ENCODE measurements at regions not wholly inside any gene's neighbourhood (a gene's known extent, or its start where the extent isn't known, plus 50 kb on each side); places are given as distances from the start of the nearest gene placed in this dataset.

DNA sequence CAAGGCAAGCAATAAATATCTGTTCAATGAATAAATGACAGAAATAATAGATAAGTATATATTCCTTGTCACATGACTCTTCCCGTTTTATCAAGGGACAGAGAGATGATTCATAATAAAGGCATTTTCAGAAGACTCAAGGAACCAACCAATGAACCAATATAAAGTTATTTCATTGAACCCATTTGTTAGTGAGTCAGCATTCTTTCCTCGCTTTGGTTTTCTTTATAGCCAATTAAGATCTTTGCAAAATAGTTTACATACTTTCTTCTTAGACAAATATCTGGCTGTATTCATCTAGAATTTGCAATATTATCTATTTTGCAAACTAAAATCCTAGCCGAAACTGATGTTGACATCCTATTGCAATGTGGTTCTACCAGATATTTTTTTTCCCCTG lies 269.4 kb downstream of the IL15 start:
- no peak overlapping the region for H3K4ac ChIP-seq (ENCODE audit: low read depth, low read length)
- peaks cover 3% of the 10 kb centered on the region for H3K4me1 ChIP-seq (ENCODE audit: control insufficient read depth, insufficient read depth, low read length)
- H3K9me1 ChIP-seq (ENCODE audit: insufficient read depth, low read length), result no peaks in the 10 kb centered on the region
- no peak overlapping the region for H2AFZ ChIP-seq (replicated peaks; ENCODE audit: low read length, poor library complexity)
- no peaks in the 10 kb centered on the region for H3K9me3 ChIP-seq (ENCODE audit: control insufficient read depth, insufficient read depth, low read length)
- H2BK5ac ChIP-seq (ENCODE audit: low read depth, low read length, poor library complexity, severe bottlenecking), result peak overlapping the region; percentile 48
- no peak overlapping the region for H2BK15ac ChIP-seq (ENCODE audit: low read depth, low read length)
- CTCF ChIA-PET, result no interaction called here
- ATAC-seq (ENCODE audit: low read depth), result peak; percentile 92
- no peaks in the 10 kb centered on the region for H4K20me1 ChIP-seq (ENCODE audit: insufficient read depth, low read length)
- no peak overlapping the region for H2AK9ac ChIP-seq (replicated peaks; ENCODE audit: low read depth, low read length, poor library complexity)
- no TSS peak for BruUV-seq (replicated peaks)
- H3K18ac ChIP-seq (ENCODE audit: low read depth, low read length), result no peak overlapping the region
- WGBS, 2 experiments (ENCODE audit: extremely low coverage in 2 of 2, insufficient read length in 1 of 2), result no CpG with 5 or more reads among the region's 3 CpGs
- POLR2A ChIA-PET (ENCODE audit: unreplicated experiment), result no interaction called here
- no peak overlapping the region for H4K5ac ChIP-seq (ENCODE audit: low read depth, low read length)
- no peak overlapping the region for H3K9ac ChIP-seq (ENCODE audit: low read depth, low read length)
- TF ChIP-seq SMC3 (IDR thresholded peaks at IDR 0.05; ENCODE audit: low read depth, low read length), result no peak
- TF ChIP-seq, protein P1, sequence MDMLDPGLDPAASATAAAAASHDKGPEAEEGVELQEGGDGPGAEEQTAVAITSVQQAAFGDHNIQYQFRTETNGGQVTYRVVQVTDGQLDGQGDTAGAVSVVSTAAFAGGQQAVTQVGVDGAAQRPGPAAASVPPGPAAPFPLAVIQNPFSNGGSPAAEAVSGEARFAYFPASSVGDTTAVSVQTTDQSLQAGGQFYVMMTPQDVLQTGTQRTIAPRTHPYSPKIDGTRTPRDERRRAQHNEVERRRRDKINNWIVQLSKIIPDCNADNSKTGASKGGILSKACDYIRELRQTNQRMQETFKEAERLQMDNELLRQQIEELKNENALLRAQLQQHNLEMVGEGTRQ (IDR thresholded peaks at IDR 0.05; ENCODE audit: low read depth, low read length), result no peak; the same call in 1 of the 2 replicates
- TF ChIP-seq MXI1 (IDR thresholded peaks at IDR 0.05; ENCODE audit: borderline replicate concordance, low read depth, low read length), result no peak
- peak; percentile 72 for TF ChIP-seq NFE2L2 (IDR thresholded peaks at IDR 0.05; ENCODE audit: low read depth, low read length)
- TF ChIP-seq POLR2A (IDR thresholded peaks at IDR 0.05; ENCODE audit: low read depth, low read length), result no peak
- no peak for TF ChIP-seq MAZ (IDR thresholded peaks at IDR 0.05; ENCODE audit: borderline replicate concordance, low read depth, low read length)
- TF ChIP-seq, protein P2, sequence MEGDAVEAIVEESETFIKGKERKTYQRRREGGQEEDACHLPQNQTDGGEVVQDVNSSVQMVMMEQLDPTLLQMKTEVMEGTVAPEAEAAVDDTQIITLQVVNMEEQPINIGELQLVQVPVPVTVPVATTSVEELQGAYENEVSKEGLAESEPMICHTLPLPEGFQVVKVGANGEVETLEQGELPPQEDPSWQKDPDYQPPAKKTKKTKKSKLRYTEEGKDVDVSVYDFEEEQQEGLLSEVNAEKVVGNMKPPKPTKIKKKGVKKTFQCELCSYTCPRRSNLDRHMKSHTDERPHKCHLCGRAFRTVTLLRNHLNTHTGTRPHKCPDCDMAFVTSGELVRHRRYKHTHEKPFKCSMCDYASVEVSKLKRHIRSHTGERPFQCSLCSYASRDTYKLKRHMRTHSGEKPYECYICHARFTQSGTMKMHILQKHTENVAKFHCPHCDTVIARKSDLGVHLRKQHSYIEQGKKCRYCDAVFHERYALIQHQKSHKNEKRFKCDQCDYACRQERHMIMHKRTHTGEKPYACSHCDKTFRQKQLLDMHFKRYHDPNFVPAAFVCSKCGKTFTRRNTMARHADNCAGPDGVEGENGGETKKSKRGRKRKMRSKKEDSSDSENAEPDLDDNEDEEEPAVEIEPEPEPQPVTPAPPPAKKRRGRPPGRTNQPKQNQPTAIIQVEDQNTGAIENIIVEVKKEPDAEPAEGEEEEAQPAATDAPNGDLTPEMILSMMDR (conservative IDR thresholded peaks at IDR 0.05; ENCODE audit: low read depth, low read length), result no peak
- no peak for TF ChIP-seq BHLHE40 (IDR thresholded peaks at IDR 0.05; ENCODE audit: low read depth, low read length)
- TF ChIP-seq CEBPB (IDR thresholded peaks at IDR 0.05; ENCODE audit: low read depth, low read length), result no peak
- no peak for TF ChIP-seq RCOR1 (IDR thresholded peaks at IDR 0.05; ENCODE audit: insufficient replicate concordance, low read length)
- peak; percentile 79 for TF ChIP-seq MAFK (IDR thresholded peaks at IDR 0.05; ENCODE audit: low read depth, low read length)
- no peak for TF ChIP-seq RFX5 (IDR thresholded peaks at IDR 0.05; ENCODE audit: low read depth, low read length)
- TF ChIP-seq FOS (IDR thresholded peaks at IDR 0.05; ENCODE audit: low read depth, low read length), result no peak
- TF ChIP-seq, protein P3, sequence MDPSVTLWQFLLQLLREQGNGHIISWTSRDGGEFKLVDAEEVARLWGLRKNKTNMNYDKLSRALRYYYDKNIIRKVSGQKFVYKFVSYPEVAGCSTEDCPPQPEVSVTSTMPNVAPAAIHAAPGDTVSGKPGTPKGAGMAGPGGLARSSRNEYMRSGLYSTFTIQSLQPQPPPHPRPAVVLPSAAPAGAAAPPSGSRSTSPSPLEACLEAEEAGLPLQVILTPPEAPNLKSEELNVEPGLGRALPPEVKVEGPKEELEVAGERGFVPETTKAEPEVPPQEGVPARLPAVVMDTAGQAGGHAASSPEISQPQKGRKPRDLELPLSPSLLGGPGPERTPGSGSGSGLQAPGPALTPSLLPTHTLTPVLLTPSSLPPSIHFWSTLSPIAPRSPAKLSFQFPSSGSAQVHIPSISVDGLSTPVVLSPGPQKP (IDR thresholded peaks at IDR 0.05; ENCODE audit: borderline replicate concordance, low read depth, low read length), result no peak
- no peak overlapping the region for H3K4me2 ChIP-seq (ENCODE audit: low read depth, low read length)
- no peaks in the 10 kb centered on the region for H3K79me1 ChIP-seq (ENCODE audit: low read depth in 1 of 2, low read length in 2 of 2)
- DNase-seq, result peak; percentile 80
- H3K23ac ChIP-seq (ENCODE audit: low read depth, low read length), result no peak overlapping the region
- dilution Hi-C loops (cut with HindIII; ENCODE audit: low sequenced_read_pairs, unreplicated experiment) (no loop called here), in situ Hi-C loops (cut with MboI; ENCODE audit: low sequenced_read_pairs) (no loop called here), intact Hi-C loops (cut with micrococcal nuclease) (no loop called here)
- H3K14ac ChIP-seq (replicated peaks; ENCODE audit: low read depth, low read length), result no peak overlapping the region
- H2BK20ac ChIP-seq (ENCODE audit: low read depth, low read length), result peak overlapping the region; percentile 76; the same call in 1 of the 2 replicates
- no peak overlapping the region for H3K56ac ChIP-seq (ENCODE audit: extremely low read depth, insufficient read depth, low read length)
- no peak overlapping the region for H3K4me3 ChIP-seq (ENCODE audit: insufficient read depth, low read depth, low read length)
- no peaks in the 10 kb centered on the region for H3K36me3 ChIP-seq (ENCODE audit: control insufficient read depth, insufficient read depth, low read length)
- H3K27me3 ChIP-seq (ENCODE audit: control insufficient read depth, insufficient read depth, low read length), result no peaks in the 10 kb centered on the region
- H3K27ac ChIP-seq (ENCODE audit: insufficient read depth, low read length), result peak overlapping the region; percentile 37; the same call in 1 of the 2 replicates
- H2BK120ac ChIP-seq (ENCODE audit: low read depth, low read length), result peak overlapping the region; percentile 56; the same call in 1 of the 2 replicates
- no peak overlapping the region for H4K91ac ChIP-seq (ENCODE audit: insufficient read depth, low read depth, low read length)
- H4K8ac ChIP-seq (ENCODE audit: low read depth in 2 of 2, low read length in 2 of 2), result no peak overlapping the region
- no peak overlapping the region for H2AK5ac ChIP-seq (ENCODE audit: low read depth, low read length)

Measured in IMR-90 (cell line).